OCI-M2 (cell line): ENCODE measurements at regions not wholly inside any gene's neighbourhood (a gene's known extent, or its start where the extent isn't known, plus 50 kb on each side); places are given as distances from the start of the nearest gene placed in this dataset.
"Not testable (repeated sequence)": the region's sequence is repeated elsewhere in the genome, so short reads cannot be mapped to it uniquely, and the experiment has no call there.

Experiments used
- DNase-seq: peaks from one replicate; lab custom pipeline; 2025; ENCODE audit not compliant: unreplicated experiment; lab: John Stamatoyannopoulos, UW

DNA sequence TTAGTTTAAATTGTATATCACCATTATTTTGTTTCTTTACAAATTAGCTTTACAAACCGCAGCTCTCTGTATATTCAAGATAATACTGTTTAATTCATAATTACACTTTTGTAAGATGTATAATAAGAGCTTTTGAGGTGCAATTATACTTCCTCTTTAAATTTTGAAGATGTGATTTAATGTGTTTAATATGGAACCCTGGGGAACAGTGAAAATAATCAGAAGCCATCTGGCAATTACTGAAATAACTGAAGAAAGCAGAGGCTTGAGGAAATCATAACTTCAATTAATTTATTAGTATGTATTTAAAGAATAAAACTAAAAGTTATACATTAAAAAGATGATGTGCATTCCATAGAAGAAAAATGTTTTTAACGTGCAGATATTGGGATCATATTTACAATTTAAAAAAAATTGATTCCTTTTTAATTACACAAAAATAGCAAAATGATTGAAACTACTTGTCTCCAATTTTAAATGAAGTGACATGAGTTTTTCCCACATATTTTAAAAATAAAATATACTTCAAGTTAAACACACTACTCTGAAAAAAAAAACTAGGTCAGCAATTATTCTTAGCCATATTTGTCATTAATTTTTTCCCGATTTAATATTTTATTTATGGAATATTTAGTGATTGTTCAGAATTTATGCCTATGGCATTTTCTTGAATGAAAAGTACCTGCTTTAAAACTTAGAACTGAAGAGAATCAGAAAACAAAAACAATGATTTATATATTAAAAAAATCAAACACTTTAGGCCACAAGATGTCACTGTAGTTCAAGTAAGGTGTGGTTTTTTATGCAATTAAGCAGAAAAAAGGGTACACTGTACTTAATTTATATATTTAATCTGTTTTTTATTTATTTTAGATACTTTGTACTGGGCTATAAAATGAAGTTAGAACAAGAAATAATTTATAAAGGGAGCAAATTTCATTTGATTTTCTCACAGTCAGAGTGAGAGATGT lies 942.7 kb upstream of the NDST4 start:
- no peak for DNase-seq

DNA sequence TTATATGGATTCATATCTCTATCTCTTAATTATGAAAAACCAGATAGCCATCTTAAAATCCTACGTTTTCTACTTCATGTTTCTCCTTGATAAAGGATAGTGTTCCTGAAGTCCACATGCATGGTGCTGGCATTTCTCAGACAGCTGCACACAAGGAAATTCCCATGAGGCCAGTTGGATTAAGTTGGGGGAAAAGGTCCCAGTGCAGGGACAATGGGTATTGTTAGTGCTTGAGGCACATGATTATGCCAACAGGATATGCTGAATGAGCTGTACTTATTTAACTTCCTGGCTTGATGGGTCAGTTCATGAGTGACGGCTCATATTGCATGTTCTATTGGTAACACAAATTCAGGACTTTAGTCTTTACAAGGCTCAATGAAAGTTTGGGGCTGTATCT lies 913.9 kb upstream of the NDST4 start:
- DNase-seq: no peak

DNA sequence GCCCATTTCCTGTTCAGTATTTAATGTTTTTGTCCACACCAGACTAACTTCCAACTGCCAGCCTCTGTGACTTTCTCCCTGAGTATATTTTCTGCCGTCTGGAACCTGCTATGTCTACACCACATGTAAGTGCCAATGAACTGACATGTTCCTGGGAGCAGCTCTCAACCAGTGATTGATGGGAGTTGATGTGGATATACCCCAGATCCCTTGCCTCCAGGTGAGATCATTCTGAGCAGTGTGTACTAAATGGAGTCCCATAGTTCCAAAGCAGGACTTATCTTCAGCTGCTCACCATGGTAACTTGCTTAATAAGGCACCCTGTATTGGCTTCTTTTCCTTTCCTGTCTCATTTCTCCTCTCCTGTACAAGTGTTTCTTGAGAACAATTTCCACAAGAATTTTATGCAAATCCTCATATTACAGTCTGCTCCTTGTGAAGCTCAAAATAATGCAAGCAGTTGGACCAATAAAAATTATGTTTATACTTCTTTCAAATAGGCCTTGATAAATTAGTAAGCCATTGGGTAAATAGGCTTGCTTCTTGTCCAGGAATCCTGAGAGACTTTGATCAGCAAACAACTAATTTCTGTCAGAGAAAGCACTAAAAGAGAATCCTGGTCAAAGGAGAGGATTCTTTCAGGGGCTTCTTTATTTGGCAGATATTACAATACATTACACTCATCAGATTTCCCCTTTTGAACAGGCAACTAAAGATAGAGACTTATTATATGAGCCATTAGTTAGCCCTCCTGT lies 911.7 kb upstream of the NDST4 start:
- no peak for DNase-seq

DNA sequence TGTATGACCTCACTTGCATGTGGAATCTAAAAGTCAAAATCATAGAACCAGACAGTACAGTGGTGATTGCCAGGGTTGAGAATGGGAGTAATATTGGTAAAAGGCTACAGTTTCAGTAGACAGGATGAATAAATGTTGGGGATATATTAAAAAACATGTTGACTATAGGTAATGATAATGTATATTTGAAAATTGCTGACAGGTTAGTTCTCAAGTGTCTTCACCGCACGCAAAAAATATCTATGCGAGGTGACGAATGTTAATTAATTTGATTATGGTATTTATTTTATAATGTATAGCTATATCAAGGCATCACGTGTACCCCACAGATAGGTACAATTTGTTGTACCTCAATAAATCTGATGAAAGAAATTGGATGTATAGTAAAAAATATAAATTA lies 909.6 kb upstream of the NDST4 start:
- DNase-seq: no peak

DNA sequence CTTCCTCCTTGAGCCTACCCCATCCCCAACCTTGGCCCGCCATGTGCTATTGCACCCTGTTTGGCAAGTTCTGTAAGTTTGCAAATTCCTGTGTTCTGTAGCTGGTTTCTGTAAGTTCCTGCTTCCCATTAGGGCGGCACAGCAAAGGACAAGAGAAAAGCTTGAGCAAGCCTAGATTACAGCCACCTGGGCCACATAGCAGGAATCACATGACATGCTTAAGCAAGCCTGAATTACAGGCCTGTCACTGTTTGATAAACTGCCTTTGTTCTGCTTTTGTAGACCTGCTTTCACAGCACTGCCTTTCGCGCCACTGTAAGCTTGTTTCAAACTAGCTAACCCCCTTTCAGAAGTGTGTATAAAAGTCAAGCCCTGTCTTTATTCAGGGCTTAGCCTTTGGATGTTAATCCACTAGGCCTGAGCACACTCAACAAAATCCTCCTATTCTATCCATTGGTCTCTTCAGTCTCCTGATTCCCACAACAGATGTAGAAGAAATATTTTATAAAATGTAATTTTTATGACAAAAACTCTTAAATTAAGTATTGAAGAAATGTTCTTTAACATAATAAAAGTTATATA lies 906.8 kb upstream of the NDST4 start:
- DNase-seq: no peak

DNA sequence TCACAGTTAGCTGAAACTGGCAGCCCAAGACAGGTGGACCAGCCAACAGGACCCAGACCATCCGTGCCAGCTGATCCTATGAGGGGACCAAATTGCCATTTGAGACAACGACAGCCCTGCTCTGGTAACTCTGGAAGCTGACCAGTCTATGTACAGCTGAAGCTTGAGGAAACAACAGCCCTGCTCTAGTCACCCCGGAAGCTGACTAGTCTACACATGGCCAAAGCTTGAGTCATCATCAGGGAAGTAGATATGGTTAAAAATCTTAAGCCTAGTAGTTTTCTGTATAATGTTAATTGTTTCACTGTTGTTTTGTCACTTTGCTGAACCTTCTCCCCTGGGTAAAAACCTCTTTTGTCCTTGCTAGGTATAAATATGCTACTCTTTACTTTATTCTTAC lies 905.4 kb upstream of the NDST4 start:
- DNase-seq: no peak

DNA sequence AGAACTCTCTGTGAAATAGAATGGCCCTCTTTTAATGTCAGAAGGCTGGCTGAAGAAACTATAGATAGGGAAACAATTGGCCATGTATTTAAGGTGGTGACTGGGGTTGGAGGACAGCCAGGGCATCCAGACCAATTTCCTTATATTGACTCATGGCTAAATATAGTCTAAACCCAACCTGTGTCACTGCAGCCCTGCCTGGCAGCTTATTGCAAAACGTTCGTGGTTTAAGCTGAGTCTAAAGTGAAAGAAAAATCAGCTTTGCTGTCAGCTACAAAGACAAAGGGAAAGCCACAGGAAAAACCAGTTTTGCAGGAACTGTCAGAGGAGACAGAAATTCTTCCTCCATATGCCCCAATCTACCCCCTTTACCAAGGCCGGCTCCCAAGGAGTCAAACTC lies 902.8 kb upstream of the NDST4 start:
- DNase-seq: no peak

DNA sequence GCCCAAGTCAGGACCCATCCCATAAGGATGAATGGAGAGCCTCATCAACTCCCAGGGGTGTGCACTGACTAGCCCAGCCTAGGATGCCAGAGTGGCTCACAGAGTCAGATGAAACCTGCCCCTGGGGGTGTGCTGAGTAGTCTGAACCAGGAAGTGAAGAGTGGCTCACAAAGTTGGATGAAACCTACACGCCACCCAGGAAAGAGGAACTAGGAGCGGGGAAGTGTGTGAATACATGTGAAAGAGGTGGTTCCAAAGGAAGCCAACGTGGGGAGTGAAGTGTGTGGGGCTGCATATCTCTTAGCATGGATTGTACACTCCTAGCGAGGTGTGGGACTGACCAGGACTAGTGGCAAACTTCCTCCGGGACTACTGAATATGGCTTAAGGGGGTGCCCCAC lies 902.1 kb upstream of the NDST4 start:
- DNase-seq: no peak

DNA sequence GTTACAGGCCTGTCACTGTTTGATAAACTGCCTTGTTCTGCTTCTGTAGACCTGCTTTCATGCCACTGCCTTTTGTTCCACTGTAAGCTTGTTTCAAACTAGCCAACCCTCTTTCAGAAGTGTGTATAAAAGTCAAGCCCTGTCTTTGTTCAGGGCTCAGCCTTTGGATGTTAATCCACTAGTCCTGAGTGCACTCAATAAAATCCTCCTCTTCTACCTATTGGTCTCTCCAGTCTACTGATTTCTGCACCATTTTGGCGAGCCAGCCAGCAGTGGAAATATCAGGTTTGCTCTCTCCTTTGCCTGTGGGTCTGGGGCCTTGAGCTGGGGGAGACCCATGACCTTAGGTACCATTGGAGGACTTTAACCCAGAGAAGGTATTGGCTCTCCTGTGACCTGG lies 901.6 kb upstream of the NDST4 start:
- DNase-seq: no peak

DNA sequence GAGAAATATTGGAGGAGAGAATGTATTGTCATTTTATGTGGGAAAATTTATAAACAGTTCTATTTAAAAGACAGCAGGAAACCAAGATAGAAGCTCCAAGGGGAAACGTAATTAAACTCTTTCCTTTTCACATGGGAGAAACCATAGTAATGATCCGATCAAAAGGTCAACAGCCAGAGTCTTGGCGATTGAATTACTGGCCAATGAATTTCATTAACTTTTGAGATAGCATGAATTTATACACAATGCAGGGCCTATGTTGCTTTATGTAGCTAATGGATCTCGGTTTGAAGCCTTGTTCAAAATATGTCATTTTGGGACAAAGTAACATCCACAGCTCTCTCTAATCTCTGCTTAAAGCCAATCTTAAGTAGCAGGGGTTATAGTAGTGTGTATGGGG lies 897.5 kb upstream of the NDST4 start:
- DNase-seq: no peak

DNA sequence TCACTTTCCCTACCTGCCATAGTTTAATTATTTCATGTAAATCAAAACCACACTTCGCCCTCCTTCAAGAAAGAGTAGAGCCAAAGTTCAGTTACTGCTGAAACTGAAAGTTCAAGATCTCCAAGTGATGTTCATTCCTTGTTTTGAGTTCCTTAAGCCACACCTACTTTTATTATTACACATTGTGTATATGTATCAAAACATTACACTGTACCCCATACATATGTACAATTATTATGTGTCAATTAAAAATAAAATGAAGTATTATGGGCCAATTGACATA lies 892.3 kb upstream of the NDST4 start:
- no peak for DNase-seq

DNA sequence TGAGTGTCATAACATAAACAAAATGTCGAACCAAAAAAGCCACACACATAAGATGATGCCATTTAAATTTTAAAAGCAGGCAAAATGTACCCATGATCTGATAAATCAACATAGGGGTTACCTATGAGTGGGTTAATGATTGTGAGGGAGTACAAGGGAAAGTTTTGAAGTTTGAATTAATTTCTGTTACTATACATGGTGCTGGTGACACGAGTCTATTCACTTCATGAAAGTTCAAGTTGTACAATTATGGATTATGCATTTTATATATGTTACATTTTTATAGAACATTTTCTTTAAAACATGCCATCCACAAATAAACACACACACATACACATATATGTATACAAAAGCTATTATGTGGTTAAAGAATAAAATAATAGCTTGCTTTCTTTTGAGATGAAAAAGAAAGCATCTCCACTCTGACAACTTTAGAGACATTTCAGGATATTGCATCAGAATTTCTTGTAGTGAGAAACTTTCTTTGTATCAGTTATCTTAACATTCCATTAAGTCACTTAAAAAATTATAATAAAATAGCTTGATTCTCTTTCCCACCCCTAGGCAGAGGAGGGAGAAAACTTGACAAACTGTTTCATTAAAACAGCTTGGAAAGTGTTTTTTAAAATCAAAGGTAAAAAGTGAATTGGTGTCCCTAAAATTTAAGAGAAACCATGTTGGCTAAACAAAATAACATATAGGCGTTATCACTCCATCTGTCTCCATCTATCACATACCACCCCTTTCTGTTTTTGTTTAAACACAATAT lies 891.8 kb upstream of the NDST4 start:
- DNase-seq: no peak

DNA sequence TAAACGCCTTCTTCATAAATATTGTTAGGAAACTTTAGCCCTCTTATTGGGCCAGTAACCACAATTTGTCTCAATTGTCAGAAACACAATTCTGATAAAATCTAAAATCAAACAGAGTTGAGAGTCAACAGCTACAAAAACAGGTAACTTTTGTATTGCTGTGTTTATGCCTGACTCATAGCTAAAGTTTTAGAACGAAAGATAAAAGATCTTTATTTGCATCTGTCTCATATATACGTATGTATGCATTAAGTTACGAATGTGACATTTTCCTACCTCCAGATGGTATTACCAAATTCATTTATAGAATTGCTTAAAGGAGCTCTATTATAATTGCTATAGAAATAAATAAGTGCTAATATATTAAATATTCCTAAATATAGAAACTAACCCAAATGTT lies 887.9 kb upstream of the NDST4 start:
- DNase-seq: no peak

DNA sequence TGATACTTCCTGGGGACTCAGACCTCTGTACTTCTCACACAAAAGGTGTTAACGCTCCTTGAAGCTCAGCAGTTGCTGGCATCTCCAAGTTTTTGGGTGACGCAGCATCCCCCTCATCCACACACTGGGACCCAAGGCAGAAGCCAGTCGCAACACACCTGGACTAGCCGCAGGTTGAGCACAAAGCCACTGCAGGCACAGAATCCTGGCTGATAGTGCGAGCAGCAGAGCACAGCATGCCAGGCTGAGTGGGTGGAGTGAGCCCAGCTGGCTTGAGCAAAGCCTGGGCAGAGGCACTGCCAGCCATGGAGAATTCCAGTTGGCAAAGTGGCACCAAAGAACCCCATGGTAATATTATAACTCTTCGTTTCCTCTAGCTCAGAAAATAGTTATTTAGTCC lies 873.2 kb upstream of the NDST4 start:
- no peak for DNase-seq

DNA sequence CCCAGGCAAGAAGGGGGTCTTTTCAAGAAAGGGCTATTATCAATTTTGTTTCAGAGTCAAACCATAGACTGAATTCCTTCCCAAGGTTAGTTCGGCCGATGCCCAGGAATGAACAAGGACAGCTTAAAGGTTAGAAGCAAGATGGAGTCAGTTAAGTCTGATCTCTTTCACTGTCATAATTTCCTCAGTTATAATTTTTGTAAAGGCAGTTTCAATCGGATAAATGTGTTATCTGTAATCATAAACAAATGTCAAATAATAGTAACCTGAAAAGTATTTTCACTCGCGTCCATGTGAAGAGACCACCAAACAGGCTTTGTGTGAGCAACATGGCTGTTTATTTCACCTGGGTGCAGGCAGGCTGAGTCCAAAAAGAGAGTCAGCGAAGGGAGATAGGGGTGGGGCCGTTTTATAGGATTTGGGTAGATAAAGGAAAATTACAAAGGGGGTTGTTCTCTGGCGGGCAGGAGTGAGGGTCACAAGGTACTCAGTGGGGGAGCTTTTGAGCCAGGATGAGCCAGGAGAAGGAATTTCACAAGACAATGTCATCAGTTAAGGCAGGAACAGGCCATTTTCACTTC lies 862.1 kb upstream of the NDST4 start:
- DNase-seq: not testable (repeated sequence)

DNA sequence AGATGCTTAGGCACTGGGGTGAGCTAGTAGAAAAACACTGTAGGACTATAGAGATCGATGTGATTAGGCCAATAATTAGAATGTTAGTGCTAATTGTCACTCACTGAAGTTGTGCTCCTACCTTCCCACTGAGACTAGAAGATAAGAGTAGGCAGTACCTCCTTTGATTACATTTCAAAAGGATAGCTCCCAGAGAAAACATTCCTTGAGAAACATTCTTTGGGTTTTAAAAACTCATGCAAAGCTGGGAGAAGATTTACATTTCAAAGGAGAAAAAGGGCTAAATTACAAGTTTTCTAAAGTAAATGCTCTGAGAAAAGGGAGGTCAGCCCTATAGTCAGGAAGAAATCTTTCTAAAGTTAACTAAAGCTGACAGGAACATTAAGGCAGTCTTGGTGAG lies 860.3 kb upstream of the NDST4 start:
- no peak for DNase-seq

DNA sequence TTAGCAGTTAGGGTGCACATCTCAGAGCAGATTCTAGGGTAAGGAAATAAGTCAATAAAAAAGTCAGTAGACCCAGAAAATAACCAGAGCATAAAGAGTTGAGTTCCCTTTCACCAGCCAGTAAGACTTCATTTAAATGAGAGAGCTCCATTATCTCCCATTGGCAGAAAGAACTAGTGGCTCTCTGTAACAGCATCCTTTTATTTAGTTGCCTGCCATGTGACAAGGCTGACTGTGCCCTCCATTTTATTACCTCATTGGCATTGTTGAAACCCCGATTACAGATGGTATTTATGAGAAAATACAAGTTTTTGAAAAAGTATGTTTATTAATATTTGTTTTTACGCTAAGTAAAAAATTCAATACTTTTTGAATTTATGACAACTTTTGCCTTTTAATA lies 859.5 kb upstream of the NDST4 start:
- DNase-seq: no peak

DNA sequence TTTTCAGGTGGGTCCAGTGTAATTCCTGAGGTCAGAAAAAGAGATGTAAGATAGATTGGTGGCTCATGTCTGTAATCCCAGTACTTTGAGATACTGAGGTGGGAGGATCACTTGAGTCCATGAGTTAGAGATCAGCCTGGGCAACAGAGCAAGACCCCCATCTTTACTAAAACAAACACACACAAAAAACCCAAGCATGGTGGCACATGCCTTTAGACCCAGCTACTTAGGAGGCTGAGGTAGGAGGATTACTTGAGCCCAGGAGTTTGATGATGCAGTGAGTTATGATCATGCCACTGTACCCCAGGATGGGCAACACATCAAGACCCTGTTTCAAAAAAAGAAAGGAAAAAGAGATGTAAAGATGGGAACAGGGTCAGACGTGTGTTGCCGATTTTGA lies 857.4 kb upstream of the NDST4 start:
- no peak for DNase-seq

DNA sequence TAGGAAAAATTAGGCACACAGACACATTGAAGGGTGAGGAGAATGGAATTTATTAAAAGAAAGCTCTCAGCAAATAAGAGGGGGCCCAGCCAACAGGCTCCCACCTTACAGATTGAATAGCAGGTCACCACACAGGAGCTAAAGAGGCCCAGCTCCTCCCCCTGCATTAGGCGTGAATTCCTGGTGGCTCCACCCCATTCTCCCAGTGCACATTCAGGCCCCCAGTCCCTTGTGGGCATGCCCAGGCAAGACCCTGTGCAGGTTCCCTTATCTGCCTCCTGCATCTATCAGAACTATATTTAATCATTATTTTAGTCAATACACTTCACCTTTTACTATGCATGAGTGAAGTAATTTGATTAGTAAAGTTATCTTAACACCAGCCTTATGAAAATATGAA lies 856.3 kb upstream of the NDST4 start:
- DNase-seq: no peak

DNA sequence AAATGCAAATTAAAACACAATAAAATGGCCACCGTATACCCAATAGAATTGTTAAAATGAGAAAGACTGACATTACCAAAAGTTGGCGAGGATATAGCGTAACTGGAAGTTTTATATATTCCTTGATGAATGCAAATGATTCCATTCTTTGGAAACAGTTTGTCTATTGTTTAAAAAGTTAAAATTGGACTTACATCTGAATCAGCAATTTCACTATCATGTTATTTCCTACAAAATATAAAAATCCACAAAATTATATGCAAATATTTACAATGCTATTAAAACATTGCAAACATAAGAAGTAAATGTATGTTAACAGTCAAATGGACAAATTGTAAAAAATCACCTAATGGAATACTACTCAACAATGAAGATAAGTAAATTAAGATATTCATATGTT lies 852.2 kb upstream of the NDST4 start:
- DNase-seq: no peak
